C4-2B (cell line): ENCODE measurements at regions not wholly inside any gene's neighbourhood (a gene's known extent, or its start where the extent isn't known, plus 50 kb on each side); places are given as distances from the start of the nearest gene placed in this dataset.

Source experiments
- CTCF ChIP-seq: fragments of 450-650 bp; conservative IDR thresholded peaks from 2 replicates; pipeline ENCODE4 v1.5.1; 2017; ENCODE audit warnings: mild to moderate bottlenecking
- ZFX ChIP-seq: fragments of 450-650 bp; IDR thresholded peaks from 2 replicates; pipeline ENCODE4 v1.6.1; 2017

GRCh38 chr12:13594731-13595514 is 386.5 kb downstream of the GRIN2B start:
- no peak for TF ChIP-seq CTCF
- no peak for TF ChIP-seq ZFX
